Adrenal gland (tissue), 9 donors: ENCODE measurements at regions not wholly inside any gene's neighbourhood (a gene's known extent, or its start where the extent isn't known, plus 50 kb on each side); places are given as distances from the start of the nearest gene placed in this dataset.
A peak's percentile ranks its signal among the peaks of the same experiment; 100 is the strongest.

Source experiments
- DNase-seq, 7 donors: peaks; one replicate each; pipeline ENCODE4 v3.0.0-alpha.2; 2019 to 2020
- H3K27ac ChIP-seq, 5 donors: fragments of 200-600 bp; sonication (generic) in 4 of 5; 1 replicate in 3 of 5; 2 replicates in 2 of 5; pipeline versions ENCODE4 v1.5.1 to v1.8.0; 2016 to 2020; ENCODE audit warnings: mild to moderate bottlenecking in 1 of 5
- H3K27me3 ChIP-seq: fragments of 200-600 bp; 2 replicates; pipeline ENCODE4 v1.8.0; 2021
- H3K36me3 ChIP-seq, 2 donors: fragments of 200-600 bp; replicated peaks in 1 of 2; 1 replicate in 1 of 2; 2 replicates in 1 of 2; pipeline versions ENCODE4 v1.5.1 to v1.8.0; 2018 to 2022
- H3K4me1 ChIP-seq, 2 donors: fragments of 200-600 bp; replicated peaks in 1 of 2; 1 replicate in 1 of 2; 2 replicates in 1 of 2; pipeline versions ENCODE4 v1.5.1 to v1.8.0; 2018 to 2021
- H3K4me3 ChIP-seq, 4 donors: fragments of 200-600 bp; sonication (generic) in 3 of 4; one replicate each; pipeline ENCODE4 v1.5.1; 2016 to 2018
- H3K9me3 ChIP-seq, 3 donors: fragments of 200-600 bp; sonication (generic) in 1 of 3; replicated peaks in 1 of 3; 1 replicate in 2 of 3; 2 replicates in 1 of 3; pipeline versions ENCODE4 v1.5.1 to v1.8.0; 2016 to 2021
- POLR2A ChIP-seq, 2 donors: fragments of 450-650 bp; IDR thresholded peaks; one replicate each; pipeline ENCODE4 v1.6.1; 2017; ENCODE audit warnings: antibody characterized with exemption in 2 of 2, mild to moderate bottlenecking in 2 of 2, moderate library complexity in 1 of 2
- WGBS, 4 donors: extraction: QIAGEN DNeasy Blood & Tissue Kit in 2 of 4; methylation state at CpG; one replicate each; pipeline versions ENCODE4 v1.1.5 to v1.1.7; 2013 to 2017; 5-methylcytosine and 5-hydroxymethylcytosine counted together
- intact Hi-C, 2 donors: fragments of 100-400 bp; cut with DNase I; formaldehyde crosslinking; loops; one replicate each; pipeline versions ENCODE4 v1.14.1 to v1.15.0; 2022 to 2023
- TF ChIP-seq, protein P1 (sequence below), 6 experiments: fragments of 450-650 bp in 4 of 6; fragments of 200-600 bp in 2 of 6; sonication (generic) in 1 of 6; IDR thresholded peaks; 1 replicate in 5 of 6; 2 replicates in 1 of 6; pipeline versions ENCODE4 v1.5.1 to v1.8.0; 2016 to 2021; ENCODE audit warnings: antibody characterized with exemption in 6 of 6, mild to moderate bottlenecking in 2 of 6, moderate library complexity in 1 of 6
- donor health status: healthy with polysubstance abuse.
- donor health status: Bipolar disorder and iron deficiency.
- donor health status: DM: yes; HTN: yes; CAD: no.
- donor health status: DM: no; HTN: no; CAD: no.
- donor health status: DM: no; HTN: no; CAD: no.

DNA sequence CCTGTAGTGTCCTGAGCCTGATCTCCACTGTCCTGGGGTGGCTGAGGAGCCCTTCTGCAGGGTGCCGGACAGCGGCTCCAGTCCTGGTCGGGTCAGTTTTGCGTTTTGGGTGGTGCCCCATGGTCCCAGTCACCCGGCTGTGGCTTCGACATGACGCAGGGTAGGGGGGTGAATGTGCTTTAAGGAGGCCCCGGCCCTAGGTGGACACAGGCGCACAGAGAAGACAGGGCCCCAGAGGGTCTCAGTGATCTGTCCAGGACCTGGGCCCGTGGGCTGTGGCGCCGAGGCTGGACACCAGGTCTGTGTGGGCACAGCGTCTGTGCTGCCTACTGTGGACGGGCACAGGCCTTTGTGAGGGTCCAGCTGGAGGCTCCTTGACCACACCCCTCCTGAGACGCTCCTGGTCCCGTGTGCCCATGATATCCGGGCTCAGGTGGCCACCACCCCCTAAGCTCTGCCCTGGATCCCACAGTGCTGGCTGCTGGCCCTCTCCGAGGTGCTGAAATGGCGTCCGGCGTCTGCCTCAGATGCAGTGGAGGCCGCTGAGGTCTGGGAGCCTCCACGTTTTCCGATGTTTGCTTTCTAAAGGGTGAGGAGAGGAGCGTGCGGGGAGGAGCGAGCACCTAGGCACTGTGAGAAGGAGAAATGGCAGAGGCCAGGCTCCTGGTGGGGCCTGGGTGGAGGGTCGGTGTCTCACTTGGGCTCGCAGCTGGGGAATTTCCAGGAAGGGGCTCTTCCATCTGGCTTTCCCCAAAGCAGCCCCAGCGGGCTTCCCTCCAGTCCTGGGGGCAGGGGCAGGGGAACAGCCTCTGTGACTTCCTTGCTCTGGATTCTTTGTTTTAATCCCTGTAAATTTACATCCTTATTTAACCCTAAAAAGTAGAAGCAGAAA is 56.1 kb upstream of the ACSF3 start:
- Histone ChIP-seq H3K27ac (no peak overlapping the region), H3K4me3 (no peak overlapping the region), H3K27me3 (peaks cover 27% of the 10 kb centered on the region), H3K4me1 (no peaks in the 10 kb centered on the region), H3K36me3 (no peaks in the 10 kb centered on the region), H3K9me3 (no peaks in the 10 kb centered on the region)
- 15 to 52% (median 44%) methylated on average over 16 to 30 of the region's 30 CpGs for WGBS, 4 donors
- TF ChIP-seq POLR2A (IDR thresholded peaks at IDR 0.05): no peak
- TF ChIP-seq, protein P1, sequence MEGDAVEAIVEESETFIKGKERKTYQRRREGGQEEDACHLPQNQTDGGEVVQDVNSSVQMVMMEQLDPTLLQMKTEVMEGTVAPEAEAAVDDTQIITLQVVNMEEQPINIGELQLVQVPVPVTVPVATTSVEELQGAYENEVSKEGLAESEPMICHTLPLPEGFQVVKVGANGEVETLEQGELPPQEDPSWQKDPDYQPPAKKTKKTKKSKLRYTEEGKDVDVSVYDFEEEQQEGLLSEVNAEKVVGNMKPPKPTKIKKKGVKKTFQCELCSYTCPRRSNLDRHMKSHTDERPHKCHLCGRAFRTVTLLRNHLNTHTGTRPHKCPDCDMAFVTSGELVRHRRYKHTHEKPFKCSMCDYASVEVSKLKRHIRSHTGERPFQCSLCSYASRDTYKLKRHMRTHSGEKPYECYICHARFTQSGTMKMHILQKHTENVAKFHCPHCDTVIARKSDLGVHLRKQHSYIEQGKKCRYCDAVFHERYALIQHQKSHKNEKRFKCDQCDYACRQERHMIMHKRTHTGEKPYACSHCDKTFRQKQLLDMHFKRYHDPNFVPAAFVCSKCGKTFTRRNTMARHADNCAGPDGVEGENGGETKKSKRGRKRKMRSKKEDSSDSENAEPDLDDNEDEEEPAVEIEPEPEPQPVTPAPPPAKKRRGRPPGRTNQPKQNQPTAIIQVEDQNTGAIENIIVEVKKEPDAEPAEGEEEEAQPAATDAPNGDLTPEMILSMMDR (IDR thresholded peaks at IDR 0.05): no peak
- peak in 5 of 7 donors; percentile 29 to 49 (median 44) for DNase-seq
- intact Hi-C loops: no loop called here

DNA sequence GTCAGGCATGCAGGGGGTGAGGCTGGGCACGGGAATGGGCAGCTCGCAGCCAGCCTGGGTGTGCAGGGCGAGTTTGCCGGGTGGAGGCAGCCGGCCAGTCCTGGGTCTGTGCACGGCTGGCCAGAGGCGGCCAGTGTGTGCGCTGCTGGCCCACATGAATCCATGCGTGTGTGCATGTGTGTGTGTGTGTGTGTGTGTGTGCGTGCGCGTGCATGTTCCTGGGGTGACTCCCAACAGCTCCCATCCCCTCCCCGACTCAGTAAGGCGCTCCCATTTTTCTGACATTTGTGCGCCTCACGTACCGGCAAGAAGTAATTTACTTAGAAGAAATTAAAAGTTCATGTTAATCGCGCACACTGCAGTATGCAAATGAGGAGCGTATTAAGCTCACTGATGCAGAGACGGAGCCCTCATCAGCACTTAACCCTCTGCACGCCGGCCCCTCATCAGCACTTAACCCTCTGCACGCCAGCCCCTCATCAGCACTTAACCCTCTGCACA is 55.4 kb upstream of the ACSF3 start:
- peaks cover 27% of the 10 kb centered on the region for H3K27me3 ChIP-seq
- TF ChIP-seq POLR2A (IDR thresholded peaks at IDR 0.05): no peak
- TF ChIP-seq, protein P1 (IDR thresholded peaks at IDR 0.05): no peak
- no peak overlapping the region for H3K4me3 ChIP-seq
- no peaks in the 10 kb centered on the region for H3K4me1 ChIP-seq
- H3K9me3 ChIP-seq: no peaks in the 10 kb centered on the region
- H3K36me3 ChIP-seq: no peaks in the 10 kb centered on the region
- no peak for DNase-seq
- no peak overlapping the region for H3K27ac ChIP-seq
- intact Hi-C loops: no loop called here
- 56 to 62% (median 58%) methylated on average over 15 to 24 of the region's 24 CpGs for WGBS, 4 donors

DNA sequence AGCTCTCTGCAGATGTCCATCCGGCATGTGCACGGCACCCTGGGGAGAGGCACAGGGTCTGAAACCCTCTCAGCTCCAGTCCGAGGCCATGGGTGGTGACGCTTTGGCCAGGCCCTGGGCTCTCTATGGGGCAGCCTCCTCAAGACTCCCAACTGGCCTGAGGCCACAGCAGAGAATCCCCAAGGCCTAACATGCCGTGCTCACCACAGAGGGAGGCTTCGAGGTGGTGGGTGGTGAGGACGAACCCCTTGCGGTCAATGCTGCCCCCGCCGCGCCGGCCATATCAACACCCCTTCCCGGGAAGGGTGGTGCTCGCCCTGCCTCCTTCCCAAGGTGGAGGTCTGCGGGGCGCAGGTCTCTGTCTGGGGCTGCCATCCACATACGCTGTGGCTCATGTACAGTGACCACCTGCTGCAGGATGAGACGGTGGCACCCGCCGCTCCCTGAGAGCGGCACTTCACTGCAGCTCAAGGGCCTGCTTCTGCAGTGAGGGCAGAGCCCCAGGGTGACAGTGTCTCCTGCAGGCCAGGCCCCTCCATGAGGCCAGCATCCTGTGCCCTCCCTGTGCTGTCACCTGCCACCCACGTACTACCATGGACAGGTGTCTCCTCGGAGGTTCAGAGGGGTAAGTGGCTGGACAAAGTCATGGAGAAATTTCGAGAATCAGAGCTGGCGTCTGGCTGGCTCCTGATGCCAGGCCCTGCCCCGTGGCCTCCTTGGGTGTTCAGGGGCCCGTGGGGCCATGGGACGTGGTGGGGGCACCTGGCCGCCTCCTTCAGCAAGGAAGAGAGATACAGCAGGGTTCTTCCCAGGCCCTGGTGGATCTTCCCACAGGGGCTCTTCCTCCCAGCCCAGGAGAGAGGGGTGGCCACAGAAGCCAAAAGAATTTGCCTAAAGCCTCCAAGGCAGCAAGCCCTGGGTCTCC is 54.6 kb upstream of the ACSF3 start:
- no peaks in the 10 kb centered on the region for H3K36me3 ChIP-seq
- TF ChIP-seq POLR2A (IDR thresholded peaks at IDR 0.05): no peak
- TF ChIP-seq, protein P1 (IDR thresholded peaks at IDR 0.05): no peak
- H3K27me3 ChIP-seq: peaks cover 35% of the 10 kb centered on the region
- 82 to 89% (median 85%) methylated on average over 8 to 29 of the region's 29 CpGs for WGBS, 4 donors
- intact Hi-C loops: no loop called here
- H3K4me3 ChIP-seq: no peak overlapping the region
- no peak for DNase-seq
- no peaks in the 10 kb centered on the region for H3K4me1 ChIP-seq
- H3K9me3 ChIP-seq: no peaks in the 10 kb centered on the region
- H3K27ac ChIP-seq: no peak overlapping the region

- TF ChIP-seq POLR2A (IDR thresholded peaks at IDR 0.05): no peak
- TF ChIP-seq, protein P1 (IDR thresholded peaks at IDR 0.05): no peak
- DNase-seq: no peak
- Histone ChIP-seq H3K4me3 (no peak overlapping the region), H3K27me3 (peaks cover 39% of the 10 kb centered on the region), H3K36me3 (no peaks in the 10 kb centered on the region), H3K9me3 (no peaks in the 10 kb centered on the region), H3K27ac (no peak overlapping the region), H3K4me1 (no peaks in the 10 kb centered on the region)
- 71 to 86% (median 81%) methylated on average over 7 to 18 of the region's 18 CpGs for WGBS, 4 donors
- intact Hi-C loops: no loop called here
Observed at GRCh38 chr16:89039756-89040155, 53.9 kb upstream of the ACSF3 start.
